PC-3 (cell line): ENCODE measurements at regions not wholly inside any gene's neighbourhood (a gene's known extent, or its start where the extent isn't known, plus 50 kb on each side); places are given as distances from the start of the nearest gene placed in this dataset.

Experiments
- CTCF ChIP-seq: fragments of 300-600 bp; sonication (generic); conservative IDR thresholded peaks from 2 replicates; pipeline ENCODE4 v1.5.1; 2017; ENCODE audit warnings: antibody characterized with exemption, low read depth, mild to moderate bottlenecking, low read length
- EZH2 ChIP-seq: fragments of 300-600 bp; sonication (generic); IDR thresholded peaks from one replicate; pipeline ENCODE4 v1.6.1; 2017; ENCODE audit warnings: antibody characterized with exemption, mild to moderate bottlenecking, low read length; ENCODE audit not compliant: unreplicated experiment
- EZH2phosphoT487 ChIP-seq: fragments of 300-600 bp; sonication (generic); IDR thresholded peaks from 2 replicates; pipeline ENCODE4 v1.6.1; 2018; ENCODE audit warnings: mild to moderate bottlenecking, antibody characterized with exemption, low read length, borderline replicate concordance

GRCh38 chr1:189769448-189769847 is 708.2 kb downstream of the BRINP3 start:
- TF ChIP-seq CTCF: no peak
- TF ChIP-seq EZH2: no peak
- no peak for TF ChIP-seq EZH2phosphoT487
